ENCODE measurements at regions not wholly inside any gene's neighbourhood (a gene's known extent, or its start where the extent isn't known, plus 50 kb on each side); places are given as distances from the start of the nearest gene placed in this dataset.
"Not testable (repeated sequence)": the region's sequence is repeated elsewhere in the genome, so short reads cannot be mapped to it uniquely, and the experiment has no call there.

DNA sequence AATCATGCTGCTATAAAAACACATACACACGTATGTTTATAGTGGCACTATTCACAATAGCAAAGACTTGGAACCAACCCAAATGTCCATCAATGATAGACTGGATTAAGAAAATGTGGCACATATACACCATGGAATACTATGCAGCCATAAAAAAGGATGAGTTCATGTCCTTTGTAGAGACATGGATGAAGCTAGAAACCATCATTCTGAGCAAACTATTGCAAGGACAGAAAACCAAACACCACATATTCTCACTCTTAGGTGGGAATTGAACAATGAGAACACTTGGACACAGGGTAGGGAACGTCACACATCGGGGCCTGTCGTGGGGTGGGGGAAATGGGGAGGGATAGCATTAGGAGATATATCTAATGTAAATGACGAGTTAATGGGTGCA is 97.1 kb upstream of the PRKCQ start:
- TF ChIP-seq, protein P1, sequence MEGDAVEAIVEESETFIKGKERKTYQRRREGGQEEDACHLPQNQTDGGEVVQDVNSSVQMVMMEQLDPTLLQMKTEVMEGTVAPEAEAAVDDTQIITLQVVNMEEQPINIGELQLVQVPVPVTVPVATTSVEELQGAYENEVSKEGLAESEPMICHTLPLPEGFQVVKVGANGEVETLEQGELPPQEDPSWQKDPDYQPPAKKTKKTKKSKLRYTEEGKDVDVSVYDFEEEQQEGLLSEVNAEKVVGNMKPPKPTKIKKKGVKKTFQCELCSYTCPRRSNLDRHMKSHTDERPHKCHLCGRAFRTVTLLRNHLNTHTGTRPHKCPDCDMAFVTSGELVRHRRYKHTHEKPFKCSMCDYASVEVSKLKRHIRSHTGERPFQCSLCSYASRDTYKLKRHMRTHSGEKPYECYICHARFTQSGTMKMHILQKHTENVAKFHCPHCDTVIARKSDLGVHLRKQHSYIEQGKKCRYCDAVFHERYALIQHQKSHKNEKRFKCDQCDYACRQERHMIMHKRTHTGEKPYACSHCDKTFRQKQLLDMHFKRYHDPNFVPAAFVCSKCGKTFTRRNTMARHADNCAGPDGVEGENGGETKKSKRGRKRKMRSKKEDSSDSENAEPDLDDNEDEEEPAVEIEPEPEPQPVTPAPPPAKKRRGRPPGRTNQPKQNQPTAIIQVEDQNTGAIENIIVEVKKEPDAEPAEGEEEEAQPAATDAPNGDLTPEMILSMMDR (IDR thresholded peaks at IDR 0.05) = not testable (repeated sequence)
- not testable (repeated sequence) for TF ChIP-seq POLR2A (IDR thresholded peaks at IDR 0.05); POLR2AphosphoS5 (IDR thresholded peaks at IDR 0.05; ENCODE audit: insufficient read depth in 1 of 2, low read depth in 1 of 2)

All from vagina (tissue), 2 donors.